SK-N-SH (cell line): ENCODE measurements at regions not wholly inside any gene's neighbourhood (a gene's known extent, or its start where the extent isn't known, plus 50 kb on each side); places are given as distances from the start of the nearest gene placed in this dataset.
A peak's percentile ranks its signal among the peaks of the same experiment; 100 is the strongest.

Experiments used
- CTCF ChIA-PET: fragments of 300-600, 350-600 bp; formaldehyde crosslinking; extraction: SDS; loops from one replicate; lab custom pipeline; 2021; lab: Yijun Ruan, JAX
- POLR2A ChIA-PET: fragments of 350-600 bp; sonication (Branson Sonifier 250); formaldehyde crosslinking; extraction: SDS; loops from one replicate; lab custom pipeline; 2020; ENCODE audit warnings: antibody characterized with exemption, inconsistent platforms; lab: Yijun Ruan, JAX
- DNase-seq: peaks from one replicate; pipeline ENCODE4 v3.0.0; 2012
- H2AFZ ChIP-seq: fragments of 200-600 bp; sonication (generic); 2 replicates; pipeline ENCODE4 v1.8.1; 2016; ENCODE audit warnings: antibody characterized with exemption, mild to moderate bottlenecking, low read depth
- H3F3A ChIP-seq: fragments of 200-600 bp; sonication (generic); replicated peaks from 2 replicates; pipeline ENCODE3; 2016; ENCODE audit warnings: antibody characterized with exemption, mild to moderate bottlenecking; ENCODE audit not compliant: insufficient read depth
- H3K27ac ChIP-seq, 2 experiments: fragments of 200-500 bp in 1 of 2; fragments of 200-600 bp in 1 of 2; sonication (Bioruptor generic) in 1 of 2; sonication (generic), shearing (Covaris generic) in 1 of 2; 2 replicates each; pipeline versions ENCODE4 v1.5.1 to v1.6.1; 2014 to 2016; ENCODE audit warnings: low read depth in 2 of 2, inconsistent platforms in 1 of 2, low read length in 1 of 2, mild to moderate bottlenecking in 1 of 2, mixed read lengths in 1 of 2
- H3K27me3 ChIP-seq: fragments of 200-600 bp; sonication (generic), shearing (Covaris generic); 2 replicates; pipeline ENCODE4 v1.6.1; 2016; ENCODE audit warnings: mixed run types; ENCODE audit not compliant: insufficient read depth
- H3K36me3 ChIP-seq, 2 experiments: fragments of 200-500 bp in 1 of 2; fragments of 200-600 bp in 1 of 2; sonication (Bioruptor generic) in 1 of 2; sonication (generic) in 1 of 2; replicated peaks in 1 of 2; 2 replicates each; pipeline versions ENCODE3 to v1.5.1; 2014 to 2016; ENCODE audit warnings: low read length in 1 of 2, mild to moderate bottlenecking in 1 of 2; ENCODE audit not compliant: insufficient read depth in 2 of 2, control insufficient read depth in 1 of 2
- H3K4me1 ChIP-seq, 2 experiments: fragments of 200-500 bp in 1 of 2; fragments of 200-600 bp in 1 of 2; sonication (Bioruptor generic) in 1 of 2; sonication (generic), shearing (Covaris generic) in 1 of 2; 2 replicates each; pipeline versions ENCODE4 v1.5.1 to v1.6.1; 2014 to 2016; ENCODE audit warnings: low read depth in 1 of 2, low read length in 1 of 2, mixed run types in 1 of 2; ENCODE audit not compliant: insufficient read depth in 2 of 2, control insufficient read depth in 1 of 2
- H3K4me2 ChIP-seq: fragments of 200-600 bp; sonication (generic), shearing (Covaris generic); 2 replicates; pipeline ENCODE4 v1.6.1; 2017; ENCODE audit warnings: mixed run types
- H3K4me3 ChIP-seq, 2 experiments: fragments of 200-500 bp in 1 of 2; fragments of 200-600 bp in 1 of 2; sonication (Bioruptor generic) in 1 of 2; sonication (generic), shearing (Covaris generic) in 1 of 2; 2 replicates each; pipeline versions ENCODE4 v1.5.1 to v1.8.1; 2014 to 2016; ENCODE audit warnings: low read depth in 2 of 2, inconsistent platforms in 1 of 2, low read length in 1 of 2, mild to moderate bottlenecking in 1 of 2, mixed read lengths in 1 of 2, moderate library complexity in 1 of 2
- H3K79me2 ChIP-seq: fragments of 200-600 bp; sonication (generic); 2 replicates; pipeline ENCODE4 v1.8.1; 2017; ENCODE audit warnings: mild to moderate bottlenecking; ENCODE audit not compliant: insufficient read depth
- H3K9ac ChIP-seq: fragments of 200-600 bp; sonication (generic); 2 replicates; pipeline ENCODE4 v1.6.1; 2017; ENCODE audit warnings: mixed run types
- H3K9me2 ChIP-seq: fragments of 200-600 bp; sonication (generic); 2 replicates; pipeline ENCODE4 v1.6.1; 2017; ENCODE audit warnings: mixed run types
- H3K9me3 ChIP-seq: fragments of 200-600 bp; sonication (generic); 2 replicates; pipeline ENCODE4 v1.6.1; 2017; ENCODE audit warnings: mixed run types, mild to moderate bottlenecking, moderate library complexity
- H4K20me1 ChIP-seq: fragments of 200-600 bp; sonication (generic); 2 replicates; pipeline ENCODE4 v1.6.1; 2017; ENCODE audit warnings: mild to moderate bottlenecking, mixed run types; ENCODE audit not compliant: insufficient read depth
- ELF1 ChIP-seq: IDR thresholded peaks from 2 replicates; pipeline ENCODE4 v1.4.0; 2012
- EP300 ChIP-seq, 2 experiments: IDR thresholded peaks; 2 replicates each; pipeline versions ENCODE4 v1.4.0 to v1.6.1; 2012; ENCODE audit warnings: borderline replicate concordance in 1 of 2, low read depth in 1 of 2, low read length in 1 of 2
- FOSL2 ChIP-seq: IDR thresholded peaks from 2 replicates; pipeline ENCODE4 v1.4.0; 2012; ENCODE audit warnings: low read depth, mild to moderate bottlenecking, moderate library complexity, borderline replicate concordance
- FOXM1 ChIP-seq: IDR thresholded peaks from 2 replicates; pipeline ENCODE4 v1.4.0; 2012; ENCODE audit warnings: low read depth, mild to moderate bottlenecking
- GATA2 ChIP-seq: sonication (generic); formaldehyde crosslinking; IDR thresholded peaks from 2 replicates; pipeline ENCODE4 v1.5.0; 2020; ENCODE audit warnings: mild to moderate bottlenecking, missing genetic modification reagents
- JUND ChIP-seq: IDR thresholded peaks from 2 replicates; pipeline ENCODE4 v1.4.0; 2012
- NFIC ChIP-seq: IDR thresholded peaks from 2 replicates; pipeline ENCODE4 v1.4.0; 2012; ENCODE audit warnings: borderline replicate concordance
- NRF1 ChIP-seq: IDR thresholded peaks from 2 replicates; pipeline ENCODE4 v1.6.1; 2012; ENCODE audit warnings: low read depth, mild to moderate bottlenecking, low read length
- PBX3 ChIP-seq: IDR thresholded peaks from 2 replicates; pipeline ENCODE4; 2012
- RAD21 ChIP-seq: IDR thresholded peaks from 2 replicates; pipeline ENCODE4 v1.6.1; 2012; ENCODE audit warnings: mild to moderate bottlenecking, low read length
- RCOR1 ChIP-seq: fragments of 150-350 bp; IDR thresholded peaks from 2 replicates; pipeline ENCODE4 v1.6.1; 2017; ENCODE audit warnings: antibody characterized with exemption, low read length
- RXRA ChIP-seq: IDR thresholded peaks from 2 replicates; pipeline ENCODE4 v1.4.0; 2012; ENCODE audit warnings: low read depth, mild to moderate bottlenecking, borderline replicate concordance
- SMC3 ChIP-seq: IDR thresholded peaks from 2 replicates; pipeline ENCODE4 v1.6.1; 2012; ENCODE audit warnings: low read depth, low read length, improper control_type of control experiment
- TEAD4 ChIP-seq: IDR thresholded peaks from 2 replicates; pipeline ENCODE4 v1.4.0; 2012; ENCODE audit warnings: mild to moderate bottlenecking, borderline replicate concordance; ENCODE audit not compliant: insufficient read depth
- USF2 ChIP-seq: fragments of 150-350 bp; IDR thresholded peaks from 2 replicates; pipeline ENCODE4 v1.6.1; 2017; ENCODE audit warnings: antibody characterized with exemption, low read length, low read depth, borderline replicate concordance
- YY1 ChIP-seq: IDR thresholded peaks from 2 replicates; pipeline ENCODE4 v1.4.0; 2012; ENCODE audit warnings: low read depth, mild to moderate bottlenecking
- WGBS: methylation state at CpG from one replicate; pipeline ENCODE4 v1.1.6; 2017; ENCODE audit warnings: low lambda C conversion rate; 5-methylcytosine and 5-hydroxymethylcytosine counted together
- TF ChIP-seq, protein P1 (sequence below): IDR thresholded peaks from 2 replicates; pipeline ENCODE4 v1.6.1; 2012; ENCODE audit warnings: mild to moderate bottlenecking, low read depth, low read length, moderate library complexity
- TF ChIP-seq, protein P2 (sequence below): IDR thresholded peaks from 2 replicates; pipeline ENCODE4 v1.4.0; 2012; ENCODE audit warnings: low read depth, borderline replicate concordance

DNA sequence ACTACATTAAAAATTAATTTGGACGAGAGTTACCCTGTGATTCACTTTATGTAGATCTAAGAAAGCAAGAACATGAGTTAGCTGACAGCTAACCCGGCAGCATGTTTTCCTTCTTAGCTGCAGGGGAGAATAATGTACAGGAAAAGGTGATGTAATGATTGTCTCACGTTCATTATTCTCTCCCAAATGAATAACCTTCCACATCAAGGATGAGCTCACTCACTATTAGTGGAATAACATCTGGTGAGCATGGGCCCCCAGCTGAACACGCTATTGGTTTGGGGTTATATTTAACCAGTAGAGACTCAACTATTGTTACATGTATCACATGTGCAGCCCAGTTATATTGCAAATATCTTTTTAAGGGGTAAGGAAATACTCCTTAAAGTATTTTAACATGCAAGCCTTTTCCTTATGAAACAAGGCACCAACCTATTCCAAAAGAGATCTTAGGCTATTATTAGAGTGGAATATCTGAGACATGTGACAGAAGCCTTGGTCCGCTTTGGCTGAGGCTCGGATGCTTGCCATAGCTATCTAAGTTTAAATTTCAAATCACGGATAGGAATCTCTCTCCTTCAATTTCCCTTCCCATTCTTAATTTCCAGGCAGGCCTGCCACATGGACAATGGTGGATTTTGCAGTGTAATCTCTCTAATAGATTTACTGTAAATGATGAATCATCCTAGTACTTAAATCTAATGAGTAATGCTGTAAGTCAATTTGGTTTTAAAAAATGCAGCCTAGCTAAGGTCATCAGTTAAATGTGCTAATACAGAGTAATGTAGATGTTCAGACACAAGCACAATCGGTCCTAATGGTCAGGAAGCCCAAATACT lies 99.0 kb upstream of the OTUD4 start (continued):
- TF ChIP-seq EP300 (IDR thresholded peaks at IDR 0.05; ENCODE audit: borderline replicate concordance in 1 of 2, low read depth in 1 of 2, low read length in 1 of 2), result peak; percentile 78 to 94
- no peak for TF ChIP-seq NRF1
- TF ChIP-seq PBX3, result peak; percentile 90
- TF ChIP-seq NFIC, result peak; percentile 80
- TF ChIP-seq RXRA, result peak; percentile 80
- TF ChIP-seq RAD21, result peak; percentile 12; the same call in 1 of the 2 replicates
- TF ChIP-seq FOXM1, result peak; percentile 98
- no peak for TF ChIP-seq ELF1
- TF ChIP-seq FOSL2, result peak; percentile 91
- TF ChIP-seq USF2, result no peak

GRCh38 chr4:145278341-145279121 lies 98.1 kb upstream of the OTUD4 start:
- DNase-seq, result no peak
- 0 out of 4 replicates have a peak overlapping the region, but pooled peaks of 1 of the 2 experiments have one; percentile 18 for H3K4me3 ChIP-seq
- H3K9ac ChIP-seq, result peak overlapping the region; percentile 32; the same call in 1 of the 2 replicates
- TF ChIP-seq JUND, result peak; percentile 43; the same call in 1 of the 2 replicates
- TF ChIP-seq EP300 (IDR thresholded peaks at IDR 0.05; ENCODE audit: borderline replicate concordance in 1 of 2, low read depth in 1 of 2, low read length in 1 of 2), result peak in 1 of 2 experiments; percentile 36; a peak in 1 of 4 replicates
- no peak for TF ChIP-seq RCOR1
- TF ChIP-seq GATA2 (CRISPR knock-in tag), result no peak
- TF ChIP-seq USF2, result no peak
- no peak for TF ChIP-seq SMC3
- TF ChIP-seq ELF1, result no peak
- no peak for TF ChIP-seq NRF1
- TF ChIP-seq PBX3, result no peak
- TF ChIP-seq TEAD4, result no peak
- TF ChIP-seq, protein P1, sequence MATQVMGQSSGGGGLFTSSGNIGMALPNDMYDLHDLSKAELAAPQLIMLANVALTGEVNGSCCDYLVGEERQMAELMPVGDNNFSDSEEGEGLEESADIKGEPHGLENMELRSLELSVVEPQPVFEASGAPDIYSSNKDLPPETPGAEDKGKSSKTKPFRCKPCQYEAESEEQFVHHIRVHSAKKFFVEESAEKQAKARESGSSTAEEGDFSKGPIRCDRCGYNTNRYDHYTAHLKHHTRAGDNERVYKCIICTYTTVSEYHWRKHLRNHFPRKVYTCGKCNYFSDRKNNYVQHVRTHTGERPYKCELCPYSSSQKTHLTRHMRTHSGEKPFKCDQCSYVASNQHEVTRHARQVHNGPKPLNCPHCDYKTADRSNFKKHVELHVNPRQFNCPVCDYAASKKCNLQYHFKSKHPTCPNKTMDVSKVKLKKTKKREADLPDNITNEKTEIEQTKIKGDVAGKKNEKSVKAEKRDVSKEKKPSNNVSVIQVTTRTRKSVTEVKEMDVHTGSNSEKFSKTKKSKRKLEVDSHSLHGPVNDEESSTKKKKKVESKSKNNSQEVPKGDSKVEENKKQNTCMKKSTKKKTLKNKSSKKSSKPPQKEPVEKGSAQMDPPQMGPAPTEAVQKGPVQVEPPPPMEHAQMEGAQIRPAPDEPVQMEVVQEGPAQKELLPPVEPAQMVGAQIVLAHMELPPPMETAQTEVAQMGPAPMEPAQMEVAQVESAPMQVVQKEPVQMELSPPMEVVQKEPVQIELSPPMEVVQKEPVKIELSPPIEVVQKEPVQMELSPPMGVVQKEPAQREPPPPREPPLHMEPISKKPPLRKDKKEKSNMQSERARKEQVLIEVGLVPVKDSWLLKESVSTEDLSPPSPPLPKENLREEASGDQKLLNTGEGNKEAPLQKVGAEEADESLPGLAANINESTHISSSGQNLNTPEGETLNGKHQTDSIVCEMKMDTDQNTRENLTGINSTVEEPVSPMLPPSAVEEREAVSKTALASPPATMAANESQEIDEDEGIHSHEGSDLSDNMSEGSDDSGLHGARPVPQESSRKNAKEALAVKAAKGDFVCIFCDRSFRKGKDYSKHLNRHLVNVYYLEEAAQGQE, result no peak
- TF ChIP-seq, protein P2, sequence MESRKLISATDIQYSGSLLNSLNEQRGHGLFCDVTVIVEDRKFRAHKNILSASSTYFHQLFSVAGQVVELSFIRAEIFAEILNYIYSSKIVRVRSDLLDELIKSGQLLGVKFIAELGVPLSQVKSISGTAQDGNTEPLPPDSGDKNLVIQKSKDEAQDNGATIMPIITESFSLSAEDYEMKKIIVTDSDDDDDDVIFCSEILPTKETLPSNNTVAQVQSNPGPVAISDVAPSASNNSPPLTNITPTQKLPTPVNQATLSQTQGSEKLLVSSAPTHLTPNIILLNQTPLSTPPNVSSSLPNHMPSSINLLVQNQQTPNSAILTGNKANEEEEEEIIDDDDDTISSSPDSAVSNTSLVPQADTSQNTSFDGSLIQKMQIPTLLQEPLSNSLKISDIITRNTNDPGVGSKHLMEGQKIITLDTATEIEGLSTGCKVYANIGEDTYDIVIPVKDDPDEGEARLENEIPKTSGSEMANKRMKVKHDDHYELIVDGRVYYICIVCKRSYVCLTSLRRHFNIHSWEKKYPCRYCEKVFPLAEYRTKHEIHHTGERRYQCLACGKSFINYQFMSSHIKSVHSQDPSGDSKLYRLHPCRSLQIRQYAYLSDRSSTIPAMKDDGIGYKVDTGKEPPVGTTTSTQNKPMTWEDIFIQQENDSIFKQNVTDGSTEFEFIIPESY, result no peak
- TF ChIP-seq YY1, result no peak

More at GRCh38 chr4:145278341-145279121, 98.1 kb upstream of the OTUD4 start:
- ChIA-PET POLR2A (no interaction called here), CTCF (no interaction called here)
- Histone ChIP-seq H3K4me2 (peak overlapping the region; percentile 60), H3K9me2 (no peaks in the 10 kb centered on the region), H3K4me1 (peaks cover 5 to 12% of the 10 kb centered on the region in 2 experiments; a peak in 3 of 4 replicates), H3K27me3 (no peaks in the 10 kb centered on the region), H3K36me3 (no peaks in the 10 kb centered on the region), H3K27ac (peak overlapping the region; percentile 88 to 90), H3K9me3 (no peaks in the 10 kb centered on the region), H3F3A (peaks cover 14% of the 10 kb centered on the region), H4K20me1 (no peaks in the 10 kb centered on the region), H3K79me2 (no peaks in the 10 kb centered on the region), H2AFZ (no peak overlapping the region)
- 14% methylated on average over 2 of the region's 2 CpGs for WGBS
